ENCODE measurements at regions not wholly inside any gene's neighbourhood (a gene's known extent, or its start where the extent isn't known, plus 50 kb on each side); places are given as distances from the start of the nearest gene placed in this dataset.

DNA sequence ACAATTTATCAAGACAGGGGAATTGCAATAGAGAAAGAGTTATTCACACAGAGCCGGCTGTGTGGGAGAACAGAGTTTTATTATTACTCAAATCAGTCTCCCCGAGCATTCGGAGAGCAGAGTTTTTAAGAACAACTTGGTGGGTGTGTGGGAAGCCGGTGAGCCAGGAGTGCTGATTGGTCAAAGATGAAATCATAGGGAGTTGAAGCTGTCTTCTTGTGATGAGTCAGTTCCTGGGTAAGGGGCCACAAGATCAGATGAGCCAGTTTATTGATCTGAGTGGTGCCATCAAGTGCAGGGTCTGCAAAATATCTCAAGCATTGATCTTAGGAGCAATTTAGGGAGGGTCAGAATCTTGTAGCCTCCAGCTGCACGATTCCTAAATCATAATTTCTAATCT is 50.0 kb upstream of the ECI2 start:
- no peaks in the 10 kb centered on the region for H3K27me3 ChIP-seq
- H3K4me3 ChIP-seq = no peak overlapping the region
- intact Hi-C loops (cut with DNase I) = no loop called here
- no peaks in the 10 kb centered on the region for H3K36me3 ChIP-seq (replicated peaks in 1 of 2)
- 88 to 95% (median 94%) methylated on average over 5 of the region's 5 CpGs for WGBS, 4 donors
- no peak overlapping the region for H3K27ac ChIP-seq
- TF ChIP-seq CTCF (IDR thresholded peaks at IDR 0.05) (no peak), POLR2A (IDR thresholded peaks at IDR 0.05) (no peak)
- no peak for DNase-seq
- no peaks in the 10 kb centered on the region for H3K4me1 ChIP-seq (replicated peaks in 1 of 2)
- H3K9me3 ChIP-seq (replicated peaks in 1 of 3) = no peaks in the 10 kb centered on the region

Small RNA genes in the stretch of these regions (small RNA-seq; reads per million reads assigned to genes)
- gene AL133393.1 (0 reads per million in 2 donors), gene RNA5SP202 (50.0 to 93.5 reads per million in 2 donors)

Data from adrenal gland (tissue), 9 donors.